Parathyroid adenoma (tissue), 2 donors: ENCODE measurements at regions not wholly inside any gene's neighbourhood (a gene's known extent, or its start where the extent isn't known, plus 50 kb on each side); places are given as distances from the start of the nearest gene placed in this dataset.
A peak's percentile ranks its signal among the peaks of the same experiment; 100 is the strongest.

Experiments used
- H2AFZ ChIP-seq: fragments of 300-600 bp; sonication (generic); one replicate; pipeline ENCODE4 v1.7.0; 2017; ENCODE audit warnings: antibody characterized with exemption, mild to moderate bottlenecking
- H3K27ac ChIP-seq: fragments of 300-600 bp; sonication (generic); one replicate; pipeline ENCODE4 v1.7.0; 2017
- H3K27me3 ChIP-seq: fragments of 300-600 bp; sonication (generic); one replicate; pipeline ENCODE4 v1.7.0; 2017; ENCODE audit warnings: low read length; ENCODE audit not compliant: control insufficient read depth, insufficient read depth
- H3K36me3 ChIP-seq: fragments of 300-600 bp; sonication (generic); one replicate; pipeline ENCODE4 v1.7.0; 2017; ENCODE audit warnings: low read length; ENCODE audit not compliant: control insufficient read depth, insufficient read depth
- H3K4me1 ChIP-seq: fragments of 300-600 bp; sonication (generic); one replicate; pipeline ENCODE4 v1.7.0; 2017; ENCODE audit warnings: control low read depth
- H3K4me2 ChIP-seq: fragments of 300-600 bp; sonication (generic); one replicate; pipeline ENCODE4 v1.7.0; 2017; ENCODE audit warnings: low read length
- H3K4me3 ChIP-seq: fragments of 300-600 bp; sonication (generic); one replicate; pipeline ENCODE4 v1.7.0; 2017; ENCODE audit warnings: low read depth, low read length
- H3K79me2 ChIP-seq: fragments of 300-600 bp; sonication (generic); one replicate; pipeline ENCODE4 v1.7.0; 2017; ENCODE audit warnings: control low read depth
- H3K9ac ChIP-seq: fragments of 300-600 bp; sonication (generic); one replicate; pipeline ENCODE4 v1.7.0; 2017; ENCODE audit warnings: mild to moderate bottlenecking
- H3K9me3 ChIP-seq: fragments of 300-600 bp; sonication (generic); one replicate; pipeline ENCODE4 v1.7.0; 2017; ENCODE audit warnings: low read length; ENCODE audit not compliant: control insufficient read depth
- TF ChIP-seq, protein P1 (sequence below): fragments of 300-600 bp; sonication (generic); IDR thresholded peaks from one replicate; pipeline ENCODE4 v1.7.0; 2017; ENCODE audit warnings: antibody characterized with exemption, mild to moderate bottlenecking
- donor health status: primary hyperparathyroidism.

DNA sequence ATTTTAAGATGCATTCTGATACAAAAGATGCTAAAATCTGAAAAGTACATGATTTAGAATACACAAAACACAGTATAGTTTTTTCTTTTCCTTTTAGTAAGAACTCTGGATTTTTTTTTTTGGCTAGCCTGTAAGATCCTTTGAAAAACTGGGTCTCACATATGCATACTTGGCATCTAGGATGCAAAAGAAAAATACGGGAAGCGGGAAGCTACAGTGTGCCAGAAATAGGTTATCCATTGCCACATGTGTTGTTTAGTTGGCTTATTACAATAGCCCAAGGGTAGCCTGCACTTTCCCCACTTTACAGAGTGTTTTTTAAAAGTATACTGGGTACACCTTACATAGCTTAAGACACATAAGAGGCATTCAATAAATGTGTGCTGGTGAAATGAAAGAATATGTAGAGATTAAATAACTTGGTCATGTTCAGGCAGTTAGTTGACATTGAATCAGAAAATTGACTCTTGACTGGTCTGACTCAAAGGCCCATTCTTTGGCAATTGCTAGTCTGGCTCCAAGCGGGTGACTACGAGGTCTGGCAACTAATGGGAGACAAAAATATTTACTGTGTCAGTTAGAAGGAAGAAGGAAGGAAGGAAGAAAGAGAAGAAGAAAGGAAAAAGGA is 286.8 kb upstream of the TRIB2 start:
- no peaks in the 10 kb centered on the region for H3K36me3 ChIP-seq
- no peaks in the 10 kb centered on the region for H3K9me3 ChIP-seq
- H2AFZ ChIP-seq, result no peak overlapping the region
- H3K27me3 ChIP-seq, result no peaks in the 10 kb centered on the region
- no peak overlapping the region for H3K27ac ChIP-seq
- TF ChIP-seq, protein P1, sequence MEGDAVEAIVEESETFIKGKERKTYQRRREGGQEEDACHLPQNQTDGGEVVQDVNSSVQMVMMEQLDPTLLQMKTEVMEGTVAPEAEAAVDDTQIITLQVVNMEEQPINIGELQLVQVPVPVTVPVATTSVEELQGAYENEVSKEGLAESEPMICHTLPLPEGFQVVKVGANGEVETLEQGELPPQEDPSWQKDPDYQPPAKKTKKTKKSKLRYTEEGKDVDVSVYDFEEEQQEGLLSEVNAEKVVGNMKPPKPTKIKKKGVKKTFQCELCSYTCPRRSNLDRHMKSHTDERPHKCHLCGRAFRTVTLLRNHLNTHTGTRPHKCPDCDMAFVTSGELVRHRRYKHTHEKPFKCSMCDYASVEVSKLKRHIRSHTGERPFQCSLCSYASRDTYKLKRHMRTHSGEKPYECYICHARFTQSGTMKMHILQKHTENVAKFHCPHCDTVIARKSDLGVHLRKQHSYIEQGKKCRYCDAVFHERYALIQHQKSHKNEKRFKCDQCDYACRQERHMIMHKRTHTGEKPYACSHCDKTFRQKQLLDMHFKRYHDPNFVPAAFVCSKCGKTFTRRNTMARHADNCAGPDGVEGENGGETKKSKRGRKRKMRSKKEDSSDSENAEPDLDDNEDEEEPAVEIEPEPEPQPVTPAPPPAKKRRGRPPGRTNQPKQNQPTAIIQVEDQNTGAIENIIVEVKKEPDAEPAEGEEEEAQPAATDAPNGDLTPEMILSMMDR, result no peak
- peaks cover 5% of the 10 kb centered on the region for H3K4me1 ChIP-seq
- no peaks in the 10 kb centered on the region for H3K79me2 ChIP-seq
- H3K4me3 ChIP-seq, result no peak overlapping the region
- no peak overlapping the region for H3K4me2 ChIP-seq
- H3K9ac ChIP-seq, result no peak overlapping the region

DNA sequence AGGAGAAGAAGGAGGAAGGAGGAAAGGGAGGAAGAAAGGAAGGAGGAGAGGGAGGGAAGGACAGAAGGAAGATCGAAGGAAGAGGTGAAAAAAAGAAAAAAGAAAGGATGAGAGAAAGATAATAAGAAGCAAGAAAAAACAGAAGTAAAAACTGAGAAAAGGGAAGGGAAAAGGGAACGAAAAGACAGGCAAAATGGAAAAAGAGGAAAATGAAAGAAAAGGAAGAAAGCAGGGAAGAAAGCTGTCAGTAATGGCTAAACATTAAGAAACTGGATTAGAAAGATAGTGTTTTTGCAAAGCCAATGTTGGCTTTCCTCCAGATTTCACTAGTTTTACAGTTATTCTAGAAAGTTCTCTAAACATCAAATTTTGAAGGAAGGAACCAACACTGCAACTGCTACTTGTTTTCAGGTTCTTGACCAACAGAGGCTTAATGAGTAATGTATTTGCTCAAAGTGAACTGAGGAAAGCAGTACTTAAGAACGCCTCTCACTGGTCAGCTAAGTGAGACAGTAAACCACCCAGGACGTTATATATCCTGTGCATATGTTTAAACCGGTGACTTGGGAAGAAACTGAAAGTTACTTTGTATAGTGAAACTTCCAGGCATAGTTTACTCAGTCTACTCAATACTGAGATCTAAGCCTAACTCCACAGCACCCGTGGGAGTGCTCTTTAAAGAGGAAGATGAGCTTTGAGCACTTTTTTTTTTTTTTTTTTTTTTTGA is 286.2 kb upstream of the TRIB2 start:
- H3K27me3 ChIP-seq, result no peaks in the 10 kb centered on the region
- no peaks in the 10 kb centered on the region for H3K9me3 ChIP-seq
- H2AFZ ChIP-seq, result no peak overlapping the region
- TF ChIP-seq, protein P1, result no peak
- H3K79me2 ChIP-seq, result no peaks in the 10 kb centered on the region
- no peak overlapping the region for H3K27ac ChIP-seq
- no peak overlapping the region for H3K9ac ChIP-seq
- H3K4me3 ChIP-seq, result no peak overlapping the region
- H3K4me1 ChIP-seq, result peaks cover 5% of the 10 kb centered on the region
- no peak overlapping the region for H3K4me2 ChIP-seq
- H3K36me3 ChIP-seq, result no peaks in the 10 kb centered on the region

DNA sequence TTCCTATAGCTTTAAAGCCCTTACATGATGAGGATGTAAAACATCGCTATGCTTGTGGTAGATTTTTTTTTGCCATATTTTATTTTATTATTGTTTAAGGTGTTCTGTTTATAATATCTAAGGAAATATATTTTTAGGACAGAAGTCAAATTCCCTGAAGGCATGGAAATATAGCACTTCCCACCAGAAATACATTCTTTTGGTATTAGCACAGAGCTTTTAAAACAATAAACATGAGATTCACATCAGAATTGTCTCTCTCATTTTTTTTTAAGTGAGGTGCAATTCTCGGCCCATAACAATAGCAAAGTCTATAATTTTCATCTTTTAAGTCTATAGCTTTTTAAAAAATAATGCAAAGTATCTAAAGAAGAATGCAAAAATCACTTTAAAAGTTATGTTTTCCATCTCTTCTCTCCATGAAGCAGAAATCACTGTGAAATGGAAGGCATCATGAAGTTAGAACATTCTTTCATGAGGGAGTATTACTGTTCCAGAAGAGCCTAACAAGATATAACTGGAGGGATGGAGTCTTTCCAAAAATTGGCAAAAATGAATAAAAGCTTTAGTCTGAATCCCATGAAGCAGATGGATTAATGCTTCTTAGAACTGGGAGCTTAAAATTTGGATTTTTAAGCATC is 283.6 kb upstream of the TRIB2 start:
- H3K4me1 ChIP-seq, result peaks cover 5% of the 10 kb centered on the region
- no peaks in the 10 kb centered on the region for H3K79me2 ChIP-seq
- H2AFZ ChIP-seq, result no peak overlapping the region
- no peaks in the 10 kb centered on the region for H3K27me3 ChIP-seq
- H3K4me3 ChIP-seq, result no peak overlapping the region
- H3K36me3 ChIP-seq, result no peaks in the 10 kb centered on the region
- no peak overlapping the region for H3K27ac ChIP-seq
- no peak overlapping the region for H3K4me2 ChIP-seq
- no peaks in the 10 kb centered on the region for H3K9me3 ChIP-seq
- no peak overlapping the region for H3K9ac ChIP-seq
- TF ChIP-seq, protein P1, result no peak

DNA sequence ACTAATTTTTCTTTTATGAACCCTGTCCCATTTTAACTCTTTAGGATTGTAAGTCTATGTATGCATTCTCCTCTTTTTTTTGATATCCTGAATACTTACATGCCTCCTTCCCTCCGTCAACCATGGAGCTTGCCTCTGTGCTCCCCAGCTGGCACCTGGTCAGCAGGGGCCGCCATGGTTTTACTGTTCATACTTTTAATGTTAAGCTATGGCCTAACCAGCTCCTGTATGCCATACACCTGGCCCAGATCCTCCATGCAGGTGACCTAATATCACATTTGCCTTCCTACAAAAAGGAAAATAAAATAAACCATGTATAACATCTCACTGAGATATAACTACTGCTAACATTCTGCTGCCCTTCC is 283.1 kb upstream of the TRIB2 start:
- Histone ChIP-seq H2AFZ (no peak overlapping the region), H3K36me3 (no peaks in the 10 kb centered on the region), H3K9ac (no peak overlapping the region), H3K9me3 (no peaks in the 10 kb centered on the region), H3K4me3 (no peak overlapping the region), H3K4me1 (peaks cover 5% of the 10 kb centered on the region), H3K27me3 (no peaks in the 10 kb centered on the region), H3K27ac (no peak overlapping the region), H3K4me2 (no peak overlapping the region), H3K79me2 (no peaks in the 10 kb centered on the region)
- TF ChIP-seq, protein P1, result peak; percentile 23
